Right lobe of liver (tissue), 6 donors: ENCODE measurements at regions not wholly inside any gene's neighbourhood (a gene's known extent, or its start where the extent isn't known, plus 50 kb on each side); places are given as distances from the start of the nearest gene placed in this dataset.
A peak's percentile ranks its signal among the peaks of the same experiment; 100 is the strongest.

Source experiments
- ATAC-seq, 4 donors: fragments of 200-7000 bp; cut with Tn5 transposase; one replicate each; pipeline ENCODE4 v1.9.1; 2020; ENCODE audit warnings: mild to moderate bottlenecking in 4 of 4, moderate library complexity in 4 of 4
- DNase-seq, 3 donors: peaks; one replicate each; pipeline ENCODE4 v3.0.0-alpha.2; 2020
- H3K27ac ChIP-seq, 3 donors: fragments of 200-600 bp; one replicate each; pipeline ENCODE4 v1.8.0; 2022
- H3K27me3 ChIP-seq, 2 donors: fragments of 200-600 bp; one replicate each; pipeline ENCODE4 v1.8.0; 2022
- H3K36me3 ChIP-seq, 4 donors: fragments of 200-600 bp; sonication (generic) in 1 of 4; one replicate each; pipeline versions ENCODE4 v1.5.1 to v1.8.0; 2017 to 2022; ENCODE audit warnings: control low read depth in 1 of 4
- H3K4me1 ChIP-seq, 4 donors: fragments of 200-600 bp; sonication (generic) in 1 of 4; one replicate each; pipeline versions ENCODE4 v1.5.1 to v1.8.0; 2017 to 2022; ENCODE audit warnings: control low read depth in 1 of 4
- H3K4me3 ChIP-seq, 3 donors: fragments of 200-600 bp; one replicate each; pipeline ENCODE4 v1.8.0; 2022
- H3K9me3 ChIP-seq, 4 donors: fragments of 200-600 bp; sonication (generic) in 1 of 4; one replicate each; pipeline versions ENCODE4 v1.5.1 to v1.8.0; 2017 to 2022; ENCODE audit warnings: control low read depth in 1 of 4
- POLR2A ChIP-seq: fragments of 450-650 bp; IDR thresholded peaks from one replicate; pipeline ENCODE4 v1.6.1; 2017; ENCODE audit warnings: antibody characterized with exemption, mild to moderate bottlenecking
- WGBS: methylation state at CpG from one replicate; pipeline ENCODE4 v1.1.6; 2018; ENCODE audit warnings: low coverage, low lambda C conversion rate; ENCODE audit not compliant: insufficient coverage; ENCODE audit errors: missing lambda C conversion rate; 5-methylcytosine and 5-hydroxymethylcytosine counted together
- intact Hi-C, 2 donors: fragments of 100-400 bp; cut with DNase I; formaldehyde crosslinking; loops; one replicate each; pipeline versions ENCODE4 v1.11.2 to v1.14.1; 2022
- TF ChIP-seq, protein P1 (sequence below), 4 donors: fragments of 200-600 bp in 3 of 4; fragments of 450-650 bp in 1 of 4; IDR thresholded peaks; one replicate each; pipeline versions ENCODE4 v1.5.1 to v1.8.0; 2016 to 2022; ENCODE audit warnings: antibody characterized with exemption in 4 of 4, mild to moderate bottlenecking in 2 of 4
- donor health status: DM: no; HTN: yes; CAD: no.
- donor health status: DM: no; HTN: no; CAD: no.
- donor health status: DM: no; HTN: no; CAD: no.
- donor health status: DM: no; HTN: yes; CAD: no.
- donor health status: DM: no; HTN: yes; CAD: no.

DNA sequence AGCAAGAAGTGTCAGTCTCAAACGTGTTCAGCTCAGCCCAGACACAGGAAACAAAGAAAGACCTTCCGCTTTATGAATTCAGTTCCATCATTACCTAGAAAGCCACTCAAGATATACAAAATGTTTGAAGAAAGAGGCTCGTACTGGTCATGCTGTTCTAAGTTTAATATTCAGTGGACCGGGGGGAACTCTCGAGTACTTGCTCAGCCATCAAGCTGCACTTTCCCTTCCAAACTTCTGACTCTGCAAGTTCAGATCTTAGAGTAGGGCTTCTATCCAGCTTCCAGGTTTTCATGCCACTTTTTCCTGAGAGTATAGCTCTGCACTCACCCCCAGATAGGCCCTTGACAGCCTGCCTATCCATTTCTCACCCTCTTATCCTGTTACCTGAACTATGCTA, 62.8 kb upstream of the OSBPL8 start:
- Histone ChIP-seq H3K27me3 (no peaks in the 10 kb centered on the region), H3K27ac (no peak overlapping the region), H3K9me3 (no peaks in the 10 kb centered on the region), H3K4me1 (peaks cover 0 to 9% (median 2%) of the 10 kb centered on the region in 4 donors), H3K36me3 (no peaks in the 10 kb centered on the region), H3K4me3 (no peak overlapping the region)
- no peak for ATAC-seq
- no peak for DNase-seq
- WGBS, result 61% methylated on average over 5 of the region's 5 CpGs
- intact Hi-C loops, result loop anchor here in 1 of 2 donors (10.0 kb wide), 1 partner anchor 162 kb away; no protein-coding TSS in a partner anchor
- TF ChIP-seq, protein P1, sequence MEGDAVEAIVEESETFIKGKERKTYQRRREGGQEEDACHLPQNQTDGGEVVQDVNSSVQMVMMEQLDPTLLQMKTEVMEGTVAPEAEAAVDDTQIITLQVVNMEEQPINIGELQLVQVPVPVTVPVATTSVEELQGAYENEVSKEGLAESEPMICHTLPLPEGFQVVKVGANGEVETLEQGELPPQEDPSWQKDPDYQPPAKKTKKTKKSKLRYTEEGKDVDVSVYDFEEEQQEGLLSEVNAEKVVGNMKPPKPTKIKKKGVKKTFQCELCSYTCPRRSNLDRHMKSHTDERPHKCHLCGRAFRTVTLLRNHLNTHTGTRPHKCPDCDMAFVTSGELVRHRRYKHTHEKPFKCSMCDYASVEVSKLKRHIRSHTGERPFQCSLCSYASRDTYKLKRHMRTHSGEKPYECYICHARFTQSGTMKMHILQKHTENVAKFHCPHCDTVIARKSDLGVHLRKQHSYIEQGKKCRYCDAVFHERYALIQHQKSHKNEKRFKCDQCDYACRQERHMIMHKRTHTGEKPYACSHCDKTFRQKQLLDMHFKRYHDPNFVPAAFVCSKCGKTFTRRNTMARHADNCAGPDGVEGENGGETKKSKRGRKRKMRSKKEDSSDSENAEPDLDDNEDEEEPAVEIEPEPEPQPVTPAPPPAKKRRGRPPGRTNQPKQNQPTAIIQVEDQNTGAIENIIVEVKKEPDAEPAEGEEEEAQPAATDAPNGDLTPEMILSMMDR (IDR thresholded peaks at IDR 0.05), result no peak
- TF ChIP-seq POLR2A, result no peak

DNA sequence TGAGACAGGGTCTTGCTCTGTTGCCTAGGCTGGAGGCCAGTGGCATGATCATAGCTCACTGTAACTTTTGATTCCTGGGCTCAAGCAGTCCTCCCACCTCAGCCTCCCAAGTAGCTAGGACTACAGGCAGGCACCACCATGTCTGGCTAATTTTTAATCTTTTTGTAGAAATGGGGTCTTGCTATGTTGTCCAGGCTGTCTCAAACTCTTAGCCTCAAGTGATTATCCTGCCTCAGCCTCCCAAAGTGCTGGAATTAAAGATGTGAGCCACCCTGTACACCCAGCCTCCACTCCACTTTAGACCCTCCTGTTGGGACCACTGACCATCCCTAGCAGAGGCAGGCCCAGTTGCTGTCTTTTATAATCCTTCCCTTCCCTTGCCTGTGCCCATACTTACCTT, 63.3 kb upstream of the OSBPL8 start:
- DNase-seq, result no peak
- peaks cover 0 to 9% (median 2%) of the 10 kb centered on the region in 4 donors for H3K4me1 ChIP-seq

DNA sequence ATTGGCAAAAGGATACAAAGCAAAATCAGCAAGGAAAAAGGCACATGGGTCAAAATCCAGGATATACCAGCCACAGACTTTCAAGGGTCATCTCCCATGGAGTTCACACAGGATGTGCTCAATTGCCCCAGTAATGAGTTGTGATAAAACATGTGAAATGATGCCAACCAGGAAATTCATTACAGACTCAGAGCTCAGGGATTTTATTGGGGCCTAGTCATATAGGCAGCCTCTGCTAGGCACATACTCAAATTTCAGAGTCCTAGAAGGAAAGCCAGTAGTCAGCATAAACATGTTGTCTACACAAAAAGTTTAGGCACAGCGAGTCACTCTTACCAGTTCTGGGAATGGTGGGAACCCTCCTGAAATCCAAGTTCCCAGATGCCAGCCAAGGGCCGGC, 64.4 kb upstream of the OSBPL8 start:
- ATAC-seq (peak in 1 of 4 donors; percentile 22), DNase-seq (no peak)
- Histone ChIP-seq H3K9me3 (no peaks in the 10 kb centered on the region), H3K4me3 (no peak overlapping the region), H3K36me3 (no peaks in the 10 kb centered on the region), H3K27ac (no peak overlapping the region), H3K4me1 (peaks cover 0 to 8% (median 2%) of the 10 kb centered on the region in 4 donors), H3K27me3 (no peaks in the 10 kb centered on the region)
- TF ChIP-seq POLR2A, result no peak
- WGBS, result 57% methylated on average over 1 of the region's 2 CpGs
- intact Hi-C loops, result loop anchor here in 1 of 2 donors (10.0 kb wide), 1 partner anchor 161 kb away; no protein-coding TSS in a partner anchor

More for the DNA sequence above, 63.3 kb upstream of the OSBPL8 start:
- Histone ChIP-seq H3K27me3 (no peaks in the 10 kb centered on the region), H3K9me3 (no peaks in the 10 kb centered on the region), H3K36me3 (no peaks in the 10 kb centered on the region), H3K27ac (no peak overlapping the region), H3K4me3 (no peak overlapping the region)
- no peak for ATAC-seq
- no peak for TF ChIP-seq POLR2A
- TF ChIP-seq, protein P1 (IDR thresholded peaks at IDR 0.05), result no peak
- intact Hi-C loops, result loop anchor here in 1 of 2 donors (10.0 kb wide), 1 partner anchor 162 kb away; no protein-coding TSS in a partner anchor

DNA sequence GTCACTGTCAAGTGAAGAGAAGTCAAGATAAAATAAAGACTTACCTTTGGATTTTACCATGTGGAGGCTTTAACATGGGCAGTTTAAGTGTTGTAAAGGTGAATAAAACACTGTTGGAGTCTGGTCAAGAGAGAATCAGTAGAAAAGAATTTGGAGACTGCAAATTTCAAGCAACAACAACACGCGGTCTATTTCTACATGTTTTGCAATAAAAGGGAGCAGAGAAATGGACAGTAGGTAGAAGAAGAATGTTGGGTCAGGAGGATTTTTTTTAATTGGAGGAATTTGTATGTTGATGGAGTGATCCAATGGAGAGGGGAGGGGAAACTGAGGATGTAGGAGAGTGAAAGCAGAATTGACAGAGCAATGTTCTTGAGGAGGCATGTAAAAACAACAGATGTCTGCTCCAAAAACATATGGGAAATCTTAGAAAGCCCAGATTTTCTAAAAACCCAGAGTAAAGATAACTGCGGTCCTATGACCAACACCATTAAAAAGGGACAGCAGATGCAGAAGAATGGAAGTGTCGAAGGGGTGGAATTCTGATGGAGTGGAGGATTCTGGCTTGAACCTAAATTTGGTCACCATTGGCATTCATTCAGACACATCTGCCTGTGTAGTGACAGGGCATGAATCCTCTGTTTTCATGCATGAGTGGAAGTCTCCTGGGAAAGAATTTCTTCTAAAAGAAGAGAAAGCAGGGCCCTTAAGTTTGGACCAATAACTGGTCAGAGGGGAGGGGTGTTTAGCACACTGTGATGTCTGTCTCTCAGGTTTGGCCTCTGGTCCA, 68.0 kb upstream of the OSBPL8 start:
- intact Hi-C loops, result loop anchor here in 1 of 2 donors (10.0 kb wide), 1 partner anchor 157 kb away; no protein-coding TSS in a partner anchor
- 75% methylated on average over 3 of the region's 4 CpGs for WGBS
- no peak for ATAC-seq

DNA sequence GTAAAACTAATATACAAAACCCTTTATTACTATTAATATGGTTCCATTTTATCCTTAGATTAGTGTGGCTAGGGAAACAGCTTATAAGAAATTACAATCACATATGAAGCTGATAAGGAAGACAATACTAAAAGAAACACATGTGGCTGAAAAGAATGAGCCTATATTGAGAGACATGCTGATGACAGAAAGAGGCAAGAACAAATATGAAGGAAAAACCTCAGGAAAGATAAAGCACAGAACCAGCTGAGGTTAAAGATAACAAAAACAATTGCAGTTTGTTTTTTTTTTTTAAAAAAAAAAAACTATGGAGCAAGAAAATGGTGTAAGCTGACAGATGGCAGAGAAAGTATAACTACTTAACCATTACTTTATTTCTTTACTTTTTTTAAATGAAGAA, 69.2 kb upstream of the OSBPL8 start:
- no peaks in the 10 kb centered on the region for H3K9me3 ChIP-seq
- H3K4me1 ChIP-seq, result no peaks in the 10 kb centered on the region
- DNase-seq, result no peak
- H3K27me3 ChIP-seq, result no peaks in the 10 kb centered on the region
- no peak overlapping the region for H3K4me3 ChIP-seq
- no peaks in the 10 kb centered on the region for H3K36me3 ChIP-seq
- intact Hi-C loops, result loop anchor here in 1 of 2 donors (10.0 kb wide), 1 partner anchor 156 kb away; no protein-coding TSS in a partner anchor
- H3K27ac ChIP-seq, result no peak overlapping the region
- ATAC-seq, result no peak
- TF ChIP-seq, protein P1 (IDR thresholded peaks at IDR 0.05), result no peak
- no peak for TF ChIP-seq POLR2A

More for the DNA sequence above, 68.0 kb upstream of the OSBPL8 start:
- Histone ChIP-seq H3K36me3 (no peaks in the 10 kb centered on the region), H3K4me1 (no peaks in the 10 kb centered on the region), H3K27me3 (no peaks in the 10 kb centered on the region), H3K27ac (no peak overlapping the region), H3K9me3 (no peaks in the 10 kb centered on the region), H3K4me3 (no peak overlapping the region)
- TF ChIP-seq, protein P1 (IDR thresholded peaks at IDR 0.05), result no peak
- TF ChIP-seq POLR2A, result no peak
- no peak for DNase-seq
